ENCODE measurements at regions not wholly inside any gene's neighbourhood (a gene's known extent, or its start where the extent isn't known, plus 50 kb on each side); places are given as distances from the start of the nearest gene placed in this dataset.

DNA sequence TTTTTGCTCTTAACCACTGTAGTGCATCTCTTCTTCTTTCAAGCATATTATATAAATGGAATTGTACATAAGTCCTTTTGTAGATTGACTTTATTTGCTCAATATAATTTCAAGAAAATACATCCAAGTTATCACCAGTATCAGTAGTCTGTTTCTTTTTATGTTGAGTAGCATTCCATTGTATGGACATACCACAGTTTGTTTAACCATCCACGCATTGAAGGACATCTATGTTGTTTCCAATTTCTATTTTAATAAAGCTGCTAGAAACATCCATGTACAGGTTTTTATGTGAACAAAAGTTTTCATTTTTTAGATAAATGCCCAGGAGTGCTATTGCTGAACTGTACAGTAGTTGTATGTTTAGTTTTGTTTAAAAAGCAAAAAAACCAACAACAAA is 387.5 kb upstream of the SOX11 start:
- no peak for DNase-seq

DNA sequence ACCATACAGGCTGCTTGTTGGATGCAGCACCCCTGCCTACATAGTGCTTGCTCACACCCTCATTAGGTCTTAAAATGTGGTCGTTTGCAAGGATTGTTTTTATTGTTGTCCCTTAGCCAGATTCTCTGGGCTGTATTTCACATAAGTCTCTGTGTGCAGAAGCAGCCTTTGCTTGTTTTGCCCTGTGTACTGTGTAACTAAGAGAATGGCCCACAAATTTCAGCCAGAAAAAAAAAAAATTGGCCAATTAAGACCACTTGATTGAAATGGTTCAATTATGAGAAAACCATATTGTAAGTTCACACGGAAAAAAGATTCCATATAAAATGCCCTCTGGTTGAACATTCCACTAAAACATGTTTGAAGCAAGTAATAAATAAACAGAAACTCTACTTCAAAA is 377.1 kb upstream of the SOX11 start:
- DNase-seq: no peak

DNA sequence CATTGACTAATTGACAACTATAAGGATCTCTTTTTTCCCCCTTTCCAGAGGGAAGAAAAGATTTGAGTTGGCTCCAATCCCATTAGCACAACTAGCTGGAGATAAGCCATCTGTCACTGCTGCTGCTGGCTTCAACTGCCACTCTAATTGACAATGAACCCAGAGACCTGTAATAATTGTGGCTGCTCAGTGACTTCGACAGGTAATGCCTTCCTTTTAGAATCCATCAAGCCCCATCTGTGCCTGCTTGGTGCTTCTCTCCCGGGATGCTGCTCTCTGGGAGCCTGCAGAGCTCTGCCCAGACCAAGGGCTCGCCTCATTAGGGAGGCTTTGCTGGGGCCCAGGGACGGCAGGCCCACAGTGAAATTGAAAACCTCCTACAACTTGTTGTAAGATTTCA is 376.7 kb upstream of the SOX11 start:
- no peak for DNase-seq

DNA sequence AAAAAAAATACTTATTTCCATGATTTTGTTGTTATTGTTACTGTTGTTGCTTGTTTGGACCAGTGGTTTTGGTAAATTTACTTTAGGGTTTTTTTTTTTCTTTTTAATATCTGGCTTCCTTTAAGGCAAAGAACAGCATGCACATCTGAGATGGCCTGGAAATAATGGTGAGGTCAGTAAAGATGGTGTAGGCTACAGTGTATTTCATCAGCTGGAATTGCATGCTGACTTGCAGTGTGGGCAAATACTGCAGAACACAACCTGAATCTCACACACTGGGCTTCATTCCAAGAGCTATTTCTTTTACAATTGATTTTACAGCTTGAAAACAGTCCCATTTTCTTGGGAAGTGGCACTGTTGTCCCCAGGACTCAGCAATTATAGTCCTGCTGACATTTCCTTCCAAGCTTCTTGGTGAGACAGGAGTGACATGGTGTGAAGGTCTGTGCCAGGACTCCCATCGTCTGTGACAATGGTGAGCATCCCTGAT is 376.1 kb upstream of the SOX11 start:
- DNase-seq: no peak

DNA sequence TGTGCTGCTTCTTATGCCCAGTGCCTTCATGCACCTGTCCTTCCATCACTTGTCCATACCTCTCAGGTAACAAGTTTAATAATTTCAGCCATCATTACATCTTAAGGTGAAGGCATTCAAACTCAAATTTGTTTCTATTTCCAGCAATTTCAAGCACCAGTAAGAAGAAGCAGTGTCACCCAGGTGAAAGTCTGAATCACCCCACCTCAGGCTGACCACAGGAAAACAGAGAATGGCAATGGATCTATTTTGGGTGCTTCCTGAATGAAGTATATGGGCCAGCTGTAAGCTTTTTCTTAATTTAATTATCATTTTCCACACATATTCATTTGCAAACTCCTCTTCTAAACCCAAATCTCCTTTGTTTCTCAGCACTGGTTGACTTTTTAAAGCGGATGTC is 372.7 kb upstream of the SOX11 start:
- no peak for DNase-seq

DNA sequence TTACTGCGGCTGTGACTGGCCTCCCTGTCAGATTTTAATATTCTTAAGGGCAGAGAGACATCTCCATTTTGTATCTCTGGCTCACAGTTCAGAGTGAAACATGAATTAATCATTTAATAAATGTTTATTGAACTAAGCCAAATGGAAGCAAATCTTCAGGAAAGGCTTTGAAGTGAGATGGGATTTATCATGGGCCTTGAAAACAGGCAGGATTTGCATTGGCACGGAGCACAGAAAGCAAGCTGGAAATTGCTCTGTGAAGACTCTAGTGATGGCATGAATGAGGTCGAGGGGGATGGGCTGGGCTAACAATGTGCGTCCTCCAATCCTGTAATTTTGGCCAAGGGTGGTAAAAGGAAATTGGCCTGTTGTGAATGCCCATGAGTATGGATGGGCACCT is 369.8 kb upstream of the SOX11 start:
- DNase-seq: no peak

DNA sequence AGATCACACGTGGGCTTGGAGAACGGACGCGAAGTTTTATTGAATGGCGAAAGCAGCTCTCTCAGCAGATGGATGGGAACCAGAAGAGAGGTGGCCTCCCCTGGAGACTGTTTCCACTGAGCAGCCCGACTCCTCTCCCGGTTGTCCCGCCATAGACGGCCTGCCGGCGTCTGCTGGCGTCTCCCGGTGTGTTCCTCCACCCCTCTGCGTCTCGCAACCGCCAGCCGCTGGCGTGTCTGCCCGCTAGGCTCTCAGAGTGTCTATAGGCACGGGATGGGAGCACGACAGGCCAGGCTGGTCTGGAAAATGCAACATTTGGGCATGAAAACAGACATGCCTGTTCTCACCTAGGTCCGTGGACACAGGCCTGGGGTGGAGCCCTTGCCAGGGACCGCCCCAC is 366.7 kb upstream of the SOX11 start:
- DNase-seq: no peak

DNA sequence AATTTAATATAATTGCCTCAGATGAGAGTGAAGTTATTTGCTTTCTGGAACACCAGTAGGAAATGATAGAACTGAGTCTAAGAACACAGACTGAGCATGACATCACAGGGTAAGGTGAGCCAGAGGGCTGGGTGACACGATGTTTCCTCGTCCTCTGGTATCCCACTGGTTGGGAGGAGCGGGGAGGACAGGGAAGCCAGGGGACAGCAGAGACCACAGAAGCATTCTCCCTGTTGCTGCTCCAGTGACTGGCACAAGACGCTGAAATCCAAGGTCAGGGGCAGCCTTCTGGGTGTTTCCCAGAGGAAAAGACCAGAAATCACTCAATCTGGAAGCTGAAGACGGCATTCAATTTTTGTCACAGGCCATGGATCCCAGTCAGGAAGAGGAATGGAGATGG is 363.4 kb upstream of the SOX11 start:
- DNase-seq: no peak

DNA sequence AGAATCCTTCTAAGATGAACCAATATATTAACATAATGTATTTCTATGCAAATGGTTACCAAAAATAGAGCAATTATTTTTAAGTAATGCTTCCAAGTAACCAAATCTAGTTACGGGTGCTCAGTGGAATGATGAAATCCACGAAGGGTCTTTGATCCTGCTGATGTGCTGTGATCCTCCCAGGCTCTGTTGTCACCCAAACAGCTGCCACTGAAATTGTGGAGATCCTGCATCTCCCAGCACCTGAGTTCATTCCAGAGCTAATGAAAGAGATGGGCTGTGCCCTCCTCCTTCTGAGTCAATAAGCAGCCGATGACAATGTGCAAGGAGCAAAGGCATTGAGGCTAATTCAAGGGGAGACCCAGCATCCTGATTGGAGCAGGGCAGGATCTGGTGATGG is 362.4 kb upstream of the SOX11 start:
- DNase-seq: no peak

DNA sequence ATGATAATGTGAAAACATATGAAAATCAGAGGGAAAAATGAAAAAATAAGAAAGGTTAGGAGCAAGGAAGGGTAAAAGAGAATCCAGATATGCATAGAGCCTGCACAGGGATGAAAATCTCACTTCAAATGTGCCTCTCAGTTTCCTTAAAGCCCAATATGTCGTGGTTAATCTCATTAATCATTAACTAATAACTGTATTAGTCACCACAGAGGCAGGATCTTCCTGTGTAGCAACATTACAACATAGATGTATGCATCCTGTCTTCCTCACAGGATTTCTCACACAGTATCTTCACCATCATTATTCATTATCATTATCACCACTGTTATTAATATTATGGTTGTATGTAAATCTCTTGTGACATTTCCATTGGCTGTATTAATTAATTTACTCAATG is 361.2 kb upstream of the SOX11 start:
- no peak for DNase-seq

DNA sequence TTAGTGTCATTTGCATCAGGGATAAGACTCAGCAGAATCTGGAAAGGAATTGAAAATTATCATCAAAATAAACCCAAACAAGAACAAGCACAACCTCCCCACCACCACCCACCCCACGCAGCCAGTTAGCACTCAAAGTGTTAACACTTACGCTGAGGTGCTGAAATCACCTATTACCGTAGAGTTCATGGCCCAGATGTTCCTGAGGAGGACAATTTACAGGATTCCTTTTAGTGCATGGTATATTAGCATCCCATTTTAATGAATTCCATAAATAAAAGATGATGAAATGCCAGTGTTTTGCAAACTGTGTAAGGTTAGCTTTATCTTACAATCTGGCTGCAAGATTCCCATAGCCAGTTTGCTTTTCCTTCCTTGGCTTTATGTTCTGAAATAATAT is 359.3 kb upstream of the SOX11 start:
- no peak for DNase-seq

DNA sequence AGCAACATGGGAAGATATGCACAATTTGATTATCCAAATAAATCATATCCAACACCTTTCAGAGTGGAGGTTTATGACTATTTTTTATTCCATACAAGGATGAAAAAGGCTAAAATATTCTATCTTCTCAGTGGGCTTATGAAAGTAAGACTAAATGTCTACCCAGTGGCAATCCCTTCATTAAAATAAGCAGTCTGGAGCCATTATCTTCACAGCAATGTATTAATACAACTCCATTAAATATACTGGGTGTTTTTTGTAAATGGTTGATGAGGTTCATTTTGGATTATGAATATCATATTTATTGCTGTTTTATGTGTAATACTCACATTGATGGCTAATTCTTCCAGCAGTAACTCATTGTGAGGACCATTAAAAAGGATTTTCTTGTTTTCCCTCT is 352.7 kb upstream of the SOX11 start:
- no peak for DNase-seq

DNA sequence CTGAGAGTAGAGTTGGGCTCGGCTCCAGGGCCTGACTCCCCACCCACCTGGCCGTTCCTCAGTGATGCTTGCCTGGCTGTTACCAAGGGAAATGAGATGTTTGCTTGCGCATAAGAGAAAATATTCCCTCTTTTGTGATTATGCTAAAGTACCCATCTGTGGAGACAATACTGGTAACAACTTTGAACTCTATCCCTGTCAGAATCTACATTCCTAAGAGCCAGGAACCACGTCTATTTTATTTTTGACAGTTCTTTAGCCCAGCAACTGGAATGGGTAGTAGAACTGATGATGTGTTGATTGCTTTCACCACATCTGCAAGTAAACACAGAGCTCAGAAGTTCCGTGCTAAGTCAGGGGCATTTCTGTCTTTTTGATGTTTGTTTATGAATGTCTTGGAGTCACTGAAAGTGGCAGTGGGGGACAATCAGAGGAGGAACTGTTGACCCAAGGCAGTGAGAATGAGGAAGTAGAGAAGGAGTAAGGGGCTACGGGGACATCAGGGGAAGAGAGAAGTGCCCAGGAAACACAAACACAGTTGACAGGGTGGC is 348.3 kb upstream of the SOX11 start:
- no peak for DNase-seq

DNA sequence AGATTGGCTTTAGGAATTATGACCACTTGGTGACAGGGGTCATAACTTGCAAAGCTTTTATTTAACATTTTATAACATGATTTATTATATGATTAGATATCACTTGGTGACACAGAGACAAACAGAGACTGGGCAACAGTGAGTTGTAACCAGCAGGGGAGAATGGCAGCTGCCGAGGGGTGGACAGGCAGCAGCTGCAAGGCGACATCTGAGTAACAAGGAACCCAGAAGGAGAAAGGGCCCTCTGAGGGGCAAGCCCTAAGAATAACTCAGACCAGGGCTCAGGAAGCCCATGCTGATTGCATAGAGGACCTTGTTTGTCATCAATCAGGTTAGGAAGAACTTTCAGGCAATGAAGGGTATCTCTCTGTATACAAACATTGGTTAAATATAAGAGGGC is 339.9 kb upstream of the SOX11 start:
- DNase-seq: no peak

DNA sequence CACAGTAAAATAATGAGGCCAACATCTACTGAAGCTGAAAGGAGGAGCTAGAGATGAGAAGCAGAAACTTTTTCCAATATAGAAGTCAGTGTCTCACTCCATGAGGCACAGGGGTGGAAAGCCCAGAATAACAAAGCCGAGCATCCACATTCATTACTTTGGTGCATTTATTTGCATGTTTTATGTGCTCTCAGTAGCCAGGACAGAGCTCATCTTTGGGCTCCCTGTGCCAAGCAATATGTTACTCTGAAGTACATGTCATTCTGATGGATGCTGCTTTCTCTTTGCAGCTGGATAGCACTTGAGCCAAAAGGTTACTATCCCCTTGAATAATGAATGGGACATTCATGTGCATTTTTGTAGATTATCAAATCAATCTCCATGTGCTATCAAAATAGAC is 338.6 kb upstream of the SOX11 start:
- DNase-seq: no peak

DNA sequence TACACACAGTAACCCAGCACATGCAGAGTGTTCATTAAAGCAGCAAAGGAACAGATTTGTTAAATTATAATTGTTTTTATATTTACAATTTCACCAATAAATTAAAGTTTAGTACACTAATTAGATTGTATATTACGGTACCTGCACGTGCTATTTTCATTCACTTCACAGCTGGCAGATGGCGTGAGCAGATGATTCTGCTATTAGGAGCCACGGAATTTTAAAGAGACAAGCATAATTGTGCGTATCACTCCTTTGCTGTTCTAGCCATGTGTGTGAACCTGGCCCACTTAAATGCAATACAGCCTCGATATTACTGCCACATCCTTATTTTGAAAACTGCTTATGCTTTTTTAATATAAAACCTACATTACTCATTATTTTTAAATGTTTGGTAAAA is 332.8 kb upstream of the SOX11 start:
- no peak for DNase-seq

DNA sequence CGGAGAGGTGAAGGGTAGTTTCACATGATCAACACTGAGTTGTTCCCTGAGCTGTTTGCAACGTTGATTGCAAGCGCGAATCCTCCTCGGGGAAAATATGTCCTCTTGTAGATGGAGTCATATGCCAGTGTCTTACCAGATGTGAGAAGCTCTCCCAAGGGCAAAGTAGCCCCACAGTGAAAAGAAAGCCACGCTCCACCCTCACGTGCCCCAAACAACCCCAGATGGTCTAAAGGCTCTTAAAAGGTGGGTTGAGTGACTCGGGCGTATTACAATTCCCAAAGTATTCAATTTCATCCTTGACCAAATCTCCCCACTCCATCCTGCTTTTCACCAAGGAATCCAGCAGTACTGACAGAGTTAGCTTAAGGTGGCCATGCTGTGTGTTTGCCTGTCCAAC is 332.1 kb upstream of the SOX11 start:
- DNase-seq: no peak

DNA sequence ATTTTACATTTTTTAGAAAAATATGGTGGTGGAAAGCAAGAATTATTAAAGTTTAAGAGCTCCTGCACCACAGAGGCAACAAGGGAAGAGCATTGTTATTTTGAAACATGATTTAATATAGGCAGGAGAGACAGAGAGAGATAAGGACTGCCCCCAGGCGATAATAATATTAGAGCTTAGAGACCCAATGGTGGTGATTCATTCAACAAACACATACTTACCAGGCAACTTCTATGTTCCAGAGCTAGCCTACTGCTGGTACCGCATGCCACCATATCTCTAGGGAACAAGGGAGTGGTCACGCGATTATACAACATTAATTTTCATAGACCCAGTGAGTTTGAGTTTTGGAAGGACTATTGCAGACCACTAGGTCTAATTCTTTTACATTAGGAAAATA is 327.8 kb upstream of the SOX11 start:
- DNase-seq: no peak

DNA sequence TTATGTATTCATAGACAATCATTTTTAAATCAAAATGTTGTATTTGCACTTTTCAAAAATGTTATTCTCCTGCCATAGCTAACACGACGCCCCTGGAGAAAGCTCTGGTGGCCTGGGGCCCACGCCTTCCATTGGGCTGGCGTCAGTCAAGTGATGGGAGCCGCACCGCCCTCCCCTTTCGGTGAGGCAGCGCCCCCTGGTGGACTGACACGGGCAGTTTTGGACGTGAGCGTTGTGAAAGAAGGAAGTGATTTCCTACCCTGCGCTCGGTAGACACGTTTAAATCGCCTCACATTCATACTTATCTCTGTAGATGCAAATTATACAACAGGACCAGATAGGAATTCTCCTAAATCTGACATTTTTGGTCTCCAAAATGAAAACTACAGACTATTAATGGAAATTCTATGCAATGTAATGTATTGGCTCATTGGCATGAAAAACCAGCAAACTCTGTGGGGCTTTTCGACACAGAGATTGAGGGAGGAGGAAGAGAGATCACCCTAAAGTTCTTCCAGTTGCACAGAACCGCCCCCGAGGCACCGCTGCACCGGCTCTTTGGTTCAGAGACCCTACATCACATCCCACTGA is 326.2 kb upstream of the SOX11 start:
- DNase-seq: peak; percentile 77

DNA sequence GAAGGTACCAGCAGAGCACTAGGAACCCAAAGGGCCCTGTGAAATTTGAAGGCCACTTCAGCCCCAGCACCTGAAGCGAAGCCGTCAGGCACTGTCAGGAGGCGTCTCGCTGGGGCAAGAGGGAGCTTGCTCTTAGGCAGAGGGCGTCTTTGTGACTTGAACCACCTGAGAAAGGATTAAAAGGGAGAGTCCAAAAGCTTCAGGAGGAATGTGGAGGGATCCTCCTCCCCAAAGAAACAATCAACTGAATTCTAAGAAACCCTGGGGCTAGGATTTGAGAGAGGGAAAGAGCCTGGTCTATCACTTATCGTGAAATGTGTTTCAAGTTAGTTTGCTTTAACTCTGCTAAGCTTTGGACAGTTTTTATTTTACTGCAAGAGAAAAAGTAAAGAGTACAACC is 324.9 kb upstream of the SOX11 start:
- no peak for DNase-seq

DNA sequence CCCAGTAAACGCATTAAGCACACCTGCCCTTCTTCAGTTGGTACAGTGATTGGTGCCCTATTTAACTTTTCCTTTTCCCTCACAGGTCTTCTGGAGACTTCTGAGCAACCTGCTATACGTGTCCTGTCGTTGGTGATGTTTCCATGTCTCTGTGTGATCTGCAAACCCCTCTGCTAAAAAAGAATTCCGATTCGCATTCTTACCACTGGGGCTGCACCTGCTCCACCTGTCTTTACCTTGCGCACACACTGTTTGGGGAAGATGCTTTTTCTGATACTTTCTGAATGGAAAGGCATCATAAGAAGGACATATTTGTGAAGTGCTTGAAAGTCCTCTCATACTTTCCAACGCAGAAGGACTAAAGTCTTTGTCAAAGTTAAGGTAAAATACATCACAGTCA is 323.9 kb upstream of the SOX11 start:
- no peak for DNase-seq

DNA sequence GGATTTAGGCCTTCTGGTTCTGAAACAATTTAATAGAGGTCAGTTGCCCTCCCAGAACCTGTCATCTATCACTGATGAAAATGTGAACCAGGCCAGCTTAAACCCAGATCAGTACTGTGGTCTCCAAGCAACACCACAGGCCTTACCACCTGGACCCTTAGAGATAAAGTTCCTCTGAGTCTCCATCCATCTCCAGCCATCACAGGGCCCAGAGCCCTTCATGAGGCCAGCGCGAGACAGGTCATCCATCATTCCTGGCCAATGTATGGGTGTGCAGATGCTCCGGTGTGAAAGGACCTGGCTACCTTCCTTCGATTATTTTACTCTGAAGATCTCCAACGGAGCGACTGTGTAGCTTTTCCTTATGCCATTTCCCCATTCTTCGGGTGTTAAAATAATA is 322.7 kb upstream of the SOX11 start:
- DNase-seq: no peak

DNA sequence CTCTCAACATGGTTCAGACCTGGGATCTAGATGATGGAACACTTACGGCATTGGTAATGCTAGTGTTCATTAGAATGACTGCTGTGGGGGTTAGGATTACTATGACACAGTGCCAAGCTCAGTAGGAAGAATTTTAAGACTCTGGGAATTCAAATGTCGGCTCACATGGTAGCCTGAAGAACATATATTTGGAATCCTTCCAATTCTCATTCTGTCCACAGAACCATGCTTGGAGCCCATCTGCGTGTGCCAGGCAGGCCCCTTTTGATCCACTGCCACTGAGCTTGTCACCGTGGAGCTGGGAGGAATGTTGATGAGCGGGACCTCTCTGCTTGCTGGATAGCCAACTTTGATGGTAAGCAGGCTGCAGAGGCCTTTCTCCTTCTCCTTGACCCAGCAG is 322.0 kb upstream of the SOX11 start:
- no peak for DNase-seq

DNA sequence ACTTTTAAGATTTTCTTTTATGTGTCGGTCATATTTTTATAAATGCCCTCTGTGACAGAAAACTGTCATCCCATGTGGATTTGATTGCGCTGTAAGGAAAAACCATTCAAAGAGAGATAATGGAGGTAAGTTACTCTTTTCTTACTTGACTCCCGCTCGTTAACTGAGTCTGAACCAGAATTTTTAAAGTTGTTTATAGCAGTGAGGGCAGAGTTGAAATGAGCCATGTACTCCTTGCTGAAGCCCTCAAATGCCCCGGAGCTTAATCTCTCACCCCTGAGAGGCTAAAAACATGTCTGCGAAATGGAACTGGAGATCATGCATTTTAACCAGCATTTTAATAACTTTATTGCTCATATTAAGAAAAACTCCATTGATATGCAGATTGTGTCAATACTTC is 320.0 kb upstream of the SOX11 start:
- DNase-seq: no peak

DNA sequence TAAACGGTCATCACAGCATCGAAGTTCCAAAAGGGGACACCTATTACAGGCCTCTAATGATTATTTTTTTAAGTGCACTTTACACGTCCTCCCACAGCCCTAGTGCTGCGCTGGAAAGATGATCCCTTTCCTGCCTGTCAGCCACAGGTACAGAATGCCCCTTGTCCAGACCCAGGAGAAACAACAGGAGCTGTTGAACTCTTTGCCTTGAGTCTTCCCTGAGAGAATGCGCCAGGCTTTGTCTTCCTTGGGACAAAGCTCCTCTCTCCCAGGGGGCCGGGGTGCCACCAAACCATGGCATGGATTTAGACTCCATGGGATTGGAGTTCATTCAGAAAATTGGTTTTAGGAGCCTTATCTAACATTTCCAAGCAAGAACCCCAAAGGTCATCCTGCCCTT is 319.0 kb upstream of the SOX11 start:
- DNase-seq: no peak

DNA sequence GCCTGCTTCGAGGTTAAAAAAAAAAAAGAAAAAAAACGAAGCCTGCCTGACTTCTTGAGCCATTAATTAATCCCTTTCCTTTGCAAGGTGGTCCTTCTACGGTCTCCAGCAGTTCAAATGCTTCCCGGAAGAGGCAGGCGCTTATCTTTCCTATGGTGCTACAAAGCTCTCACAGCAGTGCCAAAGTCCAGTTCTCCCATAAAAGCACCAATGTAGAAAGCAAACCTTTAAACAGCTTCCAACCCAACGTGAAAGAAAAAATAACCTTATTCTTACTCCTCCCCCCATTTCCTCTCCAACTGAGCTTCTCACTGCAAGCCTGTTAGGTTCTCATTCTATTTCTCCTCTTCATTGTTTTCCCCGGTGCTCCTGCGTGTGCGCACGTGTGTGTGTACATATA is 317.4 kb upstream of the SOX11 start:
- DNase-seq: no peak

All from RPMI8226 (cell line).